ENCODE measurements at regions not wholly inside any gene's neighbourhood (a gene's known extent, or its start where the extent isn't known, plus 50 kb on each side); places are given as distances from the start of the nearest gene placed in this dataset.

- FAIRE-seq (no peak), ATAC-seq (no peak), DNase-seq (ENCODE audit: low read depth, low spot score) (no peak)
- H3K4me1 ChIP-seq (ENCODE audit: control insufficient read depth, insufficient read depth, low read length): no peaks in the 10 kb centered on the region; the same call in 1 of the 2 replicates
- intact Hi-C loops (cut with micrococcal nuclease; ENCODE audit: unreplicated experiment) (no loop called here), in situ Hi-C loops (cut with MboI) (no loop called here)
- H3K9ac ChIP-seq (ENCODE audit: control insufficient read depth, insufficient read depth, low read length): no peak overlapping the region
- ChIA-PET RAD21 (ENCODE audit: unreplicated experiment) (no interaction called here), CTCF (no interaction called here), SMC1A (ENCODE audit: uncharacterized antibody, unreplicated experiment) (interaction anchor here (1.2 kb wide), 1 partner anchor 19 kb away, joined by 3 read pairs; no protein-coding TSS in a partner anchor), POLR2A (interaction anchor here (0.6 kb wide), 1 partner anchor 14 kb away, joined by 4 read pairs; no protein-coding TSS in a partner anchor)
- no peak overlapping the region for H3K27ac ChIP-seq (ENCODE audit: control insufficient read depth, insufficient read depth)
- WGBS (ENCODE audit: insufficient coverage, insufficient replicate concordance, low lambda C conversion rate, missing lambda C conversion rate): 32% methylated on average over 3 of the region's 3 CpGs
- no peaks in the 10 kb centered on the region for H3K9me3 ChIP-seq (replicated peaks; ENCODE audit: control insufficient read depth, insufficient read depth, low read length)
- H4K20me1 ChIP-seq (ENCODE audit: control insufficient read depth, insufficient read depth): no peaks in the 10 kb centered on the region
- peaks cover 2% of the 10 kb centered on the region for H3K79me2 ChIP-seq (ENCODE audit: control insufficient read depth, insufficient read depth, low read length)
- no peak overlapping the region for H2AFZ ChIP-seq (ENCODE audit: control insufficient read depth, low read depth, low read length)
- BruUV-seq (replicated peaks): no TSS peak
- no peaks in the 10 kb centered on the region for H3K27me3 ChIP-seq (replicated peaks in 1 of 2; ENCODE audit: control insufficient read depth in 2 of 2, insufficient read depth in 2 of 2, low read length in 1 of 2)
- no peak overlapping the region for H3K4me2 ChIP-seq (ENCODE audit: control insufficient read depth, insufficient read depth)
- TF ChIP-seq BCLAF1 (IDR thresholded peaks at IDR 0.05) (no peak), IKZF2 (IDR thresholded peaks at IDR 0.05) (no peak), MYC (IDR thresholded peaks at IDR 0.05; ENCODE audit: insufficient read depth, insufficient read length, insufficient replicate concordance, low read length, severe bottlenecking) (no peak), SPI1 (IDR thresholded peaks at IDR 0.05; ENCODE audit: borderline replicate concordance, insufficient read depth, low read depth, low read length) (no peak), USF1 (IDR thresholded peaks at IDR 0.05; ENCODE audit: borderline replicate concordance, extremely low read length, insufficient read depth, low read depth, low read length) (no peak), BMI1 (IDR thresholded peaks at IDR 0.05; ENCODE audit: borderline replicate concordance) (no peak), CHD2 (IDR thresholded peaks at IDR 0.05; ENCODE audit: borderline replicate concordance, low read depth, low read length) (no peak), RELB (IDR thresholded peaks at IDR 0.05; ENCODE audit: low read depth) (no peak), NRF1 (conservative IDR thresholded peaks at IDR 0.05; ENCODE audit: low read depth, low read length) (no peak)
- no peak overlapping the region for H3K4me3 ChIP-seq
- no peaks in the 10 kb centered on the region for H3K36me3 ChIP-seq (ENCODE audit: control insufficient read depth in 2 of 2, insufficient read depth in 2 of 2, low read length in 1 of 2)
Measured at GRCh38 chr3:44074181-44074580, 167.5 kb upstream of the TOPAZ1 start.
